IPS-15b (cell line): ENCODE measurements at regions not wholly inside any gene's neighbourhood (a gene's known extent, or its start where the extent isn't known, plus 50 kb on each side); places are given as distances from the start of the nearest gene placed in this dataset.
"Not testable (repeated sequence)": the region's sequence is repeated elsewhere in the genome, so short reads cannot be mapped to it uniquely, and the experiment has no call there.

Source experiments
- H3K27me3 ChIP-seq: one replicate; pipeline ENCODE4 v1.6.1; 2013; ENCODE audit warnings: low read length; ENCODE audit not compliant: control insufficient read depth, insufficient read depth
- H3K36me3 ChIP-seq: one replicate; pipeline ENCODE4 v1.6.1; 2013; ENCODE audit warnings: low read length; ENCODE audit not compliant: control insufficient read depth, insufficient read depth
- H3K4me1 ChIP-seq: one replicate; pipeline ENCODE4 v1.6.1; 2013; ENCODE audit warnings: mild to moderate bottlenecking, low read length; ENCODE audit not compliant: control insufficient read depth, insufficient read depth
- H3K4me3 ChIP-seq: one replicate; pipeline ENCODE4 v1.5.1; 2013; ENCODE audit warnings: low read depth, low read length
- H3K9ac ChIP-seq: one replicate; pipeline ENCODE4 v1.6.1; 2013; ENCODE audit warnings: low read depth, mild to moderate bottlenecking, low read length
- H3K9me3 ChIP-seq: one replicate; pipeline ENCODE4 v1.6.1; 2013; ENCODE audit warnings: mild to moderate bottlenecking, low read length; ENCODE audit not compliant: control insufficient read depth, insufficient read depth

GRCh38 chr9:85108746-85109145, 439.2 kb downstream of the NTRK2 start:
- no peaks in the 10 kb centered on the region for H3K27me3 ChIP-seq
- H3K9ac ChIP-seq: no peak overlapping the region
- H3K9me3 ChIP-seq: no peaks in the 10 kb centered on the region
- no peak overlapping the region for H3K4me3 ChIP-seq
- H3K36me3 ChIP-seq: no peaks in the 10 kb centered on the region
- H3K4me1 ChIP-seq: no peaks in the 10 kb centered on the region

- Histone ChIP-seq H3K4me3 (no peak overlapping the region), H3K4me1 (no peaks in the 10 kb centered on the region), H3K36me3 (no peaks in the 10 kb centered on the region), H3K9ac (no peak overlapping the region), H3K27me3 (no peaks in the 10 kb centered on the region), H3K9me3 (no peaks in the 10 kb centered on the region)
Measured at GRCh38 chr9:85108229-85108628, 438.7 kb downstream of the NTRK2 start.

- no peaks in the 10 kb centered on the region for H3K9me3 ChIP-seq
- H3K36me3 ChIP-seq: no peaks in the 10 kb centered on the region
- no peak overlapping the region for H3K9ac ChIP-seq
- H3K27me3 ChIP-seq: no peaks in the 10 kb centered on the region
- H3K4me3 ChIP-seq: no peak overlapping the region
- no peaks in the 10 kb centered on the region for H3K4me1 ChIP-seq
Measured at GRCh38 chr9:85089188-85089969, 419.9 kb downstream of the NTRK2 start.

DNA sequence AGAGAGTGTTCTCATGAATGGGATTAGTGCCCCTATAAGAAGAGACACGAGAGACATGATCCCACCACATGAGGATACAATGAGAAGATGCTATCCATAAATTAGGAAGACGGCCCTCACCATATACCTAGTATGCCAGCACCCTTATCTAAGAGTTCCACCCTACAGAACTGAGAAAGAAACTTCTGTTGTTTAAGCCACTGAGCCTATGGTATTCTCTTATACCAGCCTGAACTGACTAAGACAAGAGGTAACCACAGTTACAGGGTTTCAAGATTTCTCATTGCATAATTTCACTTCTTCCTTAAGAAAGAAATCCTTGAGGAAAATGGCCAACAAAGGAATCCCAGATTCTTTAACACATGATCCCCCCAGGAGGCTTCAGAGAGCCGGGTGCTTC, 412.4 kb downstream of the NTRK2 start:
- no peak overlapping the region for H3K9ac ChIP-seq
- no peak overlapping the region for H3K4me3 ChIP-seq
- H3K9me3 ChIP-seq: no peaks in the 10 kb centered on the region
- H3K36me3 ChIP-seq: no peaks in the 10 kb centered on the region
- H3K4me1 ChIP-seq: no peaks in the 10 kb centered on the region
- peaks cover 14% of the 10 kb centered on the region for H3K27me3 ChIP-seq

- Histone ChIP-seq H3K36me3 (no peaks in the 10 kb centered on the region), H3K9me3 (no peaks in the 10 kb centered on the region), H3K9ac (no peak overlapping the region), H3K4me3 (no peak overlapping the region), H3K27me3 (peaks cover 14% of the 10 kb centered on the region), H3K4me1 (no peaks in the 10 kb centered on the region)
Measured at GRCh38 chr9:85079349-85079748, 409.8 kb downstream of the NTRK2 start.

- H3K36me3 ChIP-seq: no peaks in the 10 kb centered on the region
- no peak overlapping the region for H3K4me3 ChIP-seq
- H3K4me1 ChIP-seq: no peaks in the 10 kb centered on the region
- no peaks in the 10 kb centered on the region for H3K9me3 ChIP-seq
- H3K27me3 ChIP-seq: peaks cover 14% of the 10 kb centered on the region
- H3K9ac ChIP-seq: no peak overlapping the region
Measured at GRCh38 chr9:85077944-85078343, 408.4 kb downstream of the NTRK2 start.

DNA sequence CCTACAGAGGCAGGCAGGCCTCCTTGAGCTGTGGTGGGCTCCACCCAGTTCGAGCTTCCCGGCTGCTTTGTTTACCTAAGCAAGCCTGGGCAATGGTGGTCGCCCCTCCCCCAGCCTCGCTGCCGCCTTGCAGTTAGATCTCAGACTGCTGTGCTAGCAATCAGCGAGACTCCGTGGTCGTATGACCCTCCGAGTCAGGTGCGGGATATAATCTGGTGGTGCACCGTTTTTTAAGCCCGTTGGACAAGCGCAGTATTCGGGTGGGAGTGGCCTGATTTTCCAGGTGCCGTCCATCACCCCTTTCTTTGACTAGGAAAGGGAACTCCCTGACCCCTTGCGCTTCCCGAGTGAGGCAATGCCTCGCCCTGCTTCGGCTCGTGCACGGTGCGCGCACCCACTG, 407.6 kb downstream of the NTRK2 start:
- H3K9me3 ChIP-seq, H3K4me1 ChIP-seq, H3K9ac ChIP-seq, H3K36me3 ChIP-seq: not testable (repeated sequence)
- Histone ChIP-seq H3K27me3 (peaks cover 14% of the 10 kb centered on the region), H3K4me3 (peak overlapping the region; percentile 49)
